ENCODE measurements at regions not wholly inside any gene's neighbourhood (a gene's known extent, or its start where the extent isn't known, plus 50 kb on each side); places are given as distances from the start of the nearest gene placed in this dataset.
A peak's percentile ranks its signal among the peaks of the same experiment; 100 is the strongest.
"Not testable (repeated sequence)": the region's sequence is repeated elsewhere in the genome, so short reads cannot be mapped to it uniquely, and the experiment has no call there.

GRCh38 chr2:168300460-168300859, 53.1 kb upstream of the STK39 start:
- DNase-seq (ENCODE audit: low spot score): no peak

- no peak for DNase-seq (ENCODE audit: low spot score)
Observed at GRCh38 chr2:168304024-168304681, 56.8 kb upstream of the STK39 start.

GRCh38 chr2:168307379-168307778, 60.0 kb upstream of the STK39 start:
- DNase-seq (ENCODE audit: low spot score): no peak

- no peak for DNase-seq (ENCODE audit: low spot score)
Observed at GRCh38 chr2:168310580-168310979, 63.2 kb upstream of the STK39 start.

- no peak for DNase-seq (ENCODE audit: low spot score)
Observed at GRCh38 chr2:168311261-168311910, 64.0 kb upstream of the STK39 start.

- DNase-seq (ENCODE audit: low spot score): no peak
Observed at GRCh38 chr2:168312036-168312822, 64.8 kb upstream of the STK39 start.

- DNase-seq (ENCODE audit: low spot score): no peak
Observed at GRCh38 chr2:168314236-168314635, 66.8 kb upstream of the STK39 start.

GRCh38 chr2:168315331-168316072, 68.1 kb upstream of the STK39 start:
- no peak for DNase-seq (ENCODE audit: low spot score)

GRCh38 chr2:168316073-168316440, 68.7 kb upstream of the STK39 start:
- DNase-seq (ENCODE audit: low spot score): no peak

- DNase-seq (ENCODE audit: low spot score): no peak
Observed at GRCh38 chr2:168317282-168317681, 69.9 kb upstream of the STK39 start.

- no peak for DNase-seq (ENCODE audit: low spot score)
Observed at GRCh38 chr2:168320267-168320666, 72.9 kb upstream of the STK39 start.

GRCh38 chr2:168322325-168323007, 75.1 kb upstream of the STK39 start:
- no peak for DNase-seq (ENCODE audit: low spot score)

- no peak for DNase-seq (ENCODE audit: low spot score)
Observed at GRCh38 chr2:168323529-168324021, 76.2 kb upstream of the STK39 start.

GRCh38 chr2:168326572-168326971, 79.2 kb upstream of the STK39 start:
- DNase-seq (ENCODE audit: low spot score): no peak

GRCh38 chr2:168327328-168327727, 79.9 kb upstream of the STK39 start:
- DNase-seq (ENCODE audit: low spot score): no peak

GRCh38 chr2:168328421-168328820, 81.0 kb upstream of the STK39 start:
- no peak for DNase-seq (ENCODE audit: low spot score)

- DNase-seq (ENCODE audit: low spot score): no peak
Observed at GRCh38 chr2:168330624-168331423, 83.4 kb upstream of the STK39 start.

GRCh38 chr2:168335254-168335653, 87.9 kb upstream of the STK39 start:
- DNase-seq (ENCODE audit: low spot score): not testable (repeated sequence)

- peak; percentile 30 for DNase-seq (ENCODE audit: low spot score)
Observed at GRCh38 chr2:168336786-168337388, 89.5 kb upstream of the STK39 start.

GRCh38 chr2:168338292-168338691, 90.9 kb upstream of the STK39 start:
- DNase-seq (ENCODE audit: low spot score): no peak
